Neuronal stem cell (in vitro differentiated cells): ENCODE measurements at regions not wholly inside any gene's neighbourhood (a gene's known extent, or its start where the extent isn't known, plus 50 kb on each side); places are given as distances from the start of the nearest gene placed in this dataset.
"Not testable (repeated sequence)": the region's sequence is repeated elsewhere in the genome, so short reads cannot be mapped to it uniquely, and the experiment has no call there.

Source experiments
- DNase-seq: peaks from one replicate; pipeline ENCODE4 v3.0.0-alpha.2; 2013; ENCODE audit warnings: low spot score
- H2AFZ ChIP-seq: one replicate; pipeline ENCODE4 v1.6.1; 2013; ENCODE audit warnings: mild to moderate bottlenecking, low read length, inconsistent platforms
- H2AK5ac ChIP-seq: 2 replicates; pipeline ENCODE4 v1.6.1; 2013; ENCODE audit warnings: low read depth, mild to moderate bottlenecking, inconsistent platforms, low read length, moderate library complexity, mixed read lengths
- H2BK120ac ChIP-seq: 2 replicates; pipeline ENCODE4 v1.6.1; 2013; ENCODE audit warnings: low read depth, mild to moderate bottlenecking, inconsistent platforms, low read length, moderate library complexity, mixed read lengths
- H2BK12ac ChIP-seq: one replicate; pipeline ENCODE4 v1.6.1; 2013; ENCODE audit warnings: low read length, inconsistent platforms
- H2BK15ac ChIP-seq: 2 replicates; pipeline ENCODE4 v1.6.1; 2013; ENCODE audit warnings: mild to moderate bottlenecking, low read length, inconsistent platforms, mixed read lengths
- H2BK5ac ChIP-seq: one replicate; pipeline ENCODE4 v1.6.1; 2013; ENCODE audit warnings: inconsistent platforms, mild to moderate bottlenecking, low read length, moderate library complexity
- H3K14ac ChIP-seq: one replicate; pipeline ENCODE4 v1.6.1; 2013; ENCODE audit warnings: low read length, inconsistent platforms
- H3K18ac ChIP-seq: 2 replicates; pipeline ENCODE4 v1.6.1; 2013; ENCODE audit warnings: low read length, inconsistent platforms
- H3K23ac ChIP-seq: 2 replicates; pipeline ENCODE4 v1.6.1; 2013; ENCODE audit warnings: low read depth, mild to moderate bottlenecking, mixed read lengths, low read length, inconsistent platforms; ENCODE audit not compliant: poor library complexity
- H3K27ac ChIP-seq: replicated peaks from 3 replicates; pipeline ENCODE4 v1.5.1; 2013; ENCODE audit warnings: low read length, inconsistent platforms
- H3K27me3 ChIP-seq, 3 experiments: 2 replicates each; pipeline ENCODE4 v1.6.1; 2013; ENCODE audit warnings: low read length in 3 of 3, mild to moderate bottlenecking in 2 of 3, inconsistent platforms in 1 of 3, low read depth in 1 of 3, mixed read lengths in 1 of 3, moderate library complexity in 1 of 3; ENCODE audit not compliant: control insufficient read depth in 3 of 3, insufficient read depth in 3 of 3
- H3K36me3 ChIP-seq, 2 donors: replicated peaks in 1 of 2; 2 replicates each; pipeline ENCODE4 v1.6.1; 2013; ENCODE audit warnings: low read length in 2 of 2; ENCODE audit not compliant: control insufficient read depth in 2 of 2, insufficient read depth in 2 of 2
- H3K4ac ChIP-seq: 2 replicates; pipeline ENCODE4 v1.6.1; 2013; ENCODE audit warnings: inconsistent platforms, mild to moderate bottlenecking, low read length, moderate library complexity
- H3K4me1 ChIP-seq, 2 donors: 1 replicate in 1 of 2; 2 replicates in 1 of 2; pipeline ENCODE4 v1.6.1; 2013; ENCODE audit warnings: low read length in 2 of 2, low read depth in 1 of 2; ENCODE audit not compliant: control insufficient read depth in 2 of 2, insufficient read depth in 1 of 2
- H3K4me2 ChIP-seq: one replicate; pipeline ENCODE4 v1.6.1; 2013; ENCODE audit warnings: mild to moderate bottlenecking, low read length, inconsistent platforms; ENCODE audit not compliant: insufficient read depth, poor library complexity, severe bottlenecking
- H3K4me3 ChIP-seq, 2 donors: 2 replicates each; pipeline ENCODE4 v1.5.1; 2013; ENCODE audit warnings: low read length in 2 of 2, mild to moderate bottlenecking in 2 of 2, inconsistent platforms in 1 of 2, moderate library complexity in 1 of 2
- H3K79me1 ChIP-seq: one replicate; pipeline ENCODE4 v1.6.1; 2013; ENCODE audit warnings: low read depth, mild to moderate bottlenecking, inconsistent platforms, low read length, moderate library complexity
- H3K9ac ChIP-seq: one replicate; pipeline ENCODE4 v1.6.1; 2013; ENCODE audit warnings: mild to moderate bottlenecking, low read depth, low read length, inconsistent platforms; ENCODE audit not compliant: poor library complexity
- H3K9me3 ChIP-seq, 2 donors: replicated peaks in 1 of 2; 2 replicates each; pipeline versions ENCODE3 to v1.6.1; 2013; ENCODE audit warnings: low read length in 2 of 2, mild to moderate bottlenecking in 2 of 2, inconsistent platforms in 1 of 2, low read depth in 1 of 2, mixed read lengths in 1 of 2, moderate library complexity in 1 of 2; ENCODE audit not compliant: control insufficient read depth in 2 of 2, insufficient read depth in 1 of 2
- H4K8ac ChIP-seq: one replicate; pipeline ENCODE4 v1.6.1; 2013; ENCODE audit warnings: low read depth, mild to moderate bottlenecking, inconsistent platforms, low read length, moderate library complexity
- H4K91ac ChIP-seq: one replicate; pipeline ENCODE4 v1.6.1; 2013; ENCODE audit warnings: low read length, low read depth, mild to moderate bottlenecking, inconsistent platforms; ENCODE audit not compliant: poor library complexity
- WGBS, 2 donors: extraction: QIAGEN DNeasy Blood & Tissue Kit; methylation state at CpG; one replicate each; pipeline ENCODE4 v1.1.7; 2013; ENCODE audit warnings: missing lambda C conversion rate in 2 of 2, mixed read lengths in 1 of 2; ENCODE audit not compliant: insufficient read length in 2 of 2, insufficient replicate concordance in 1 of 2; ENCODE audit errors: extremely low coverage in 2 of 2; 5-methylcytosine and 5-hydroxymethylcytosine counted together

- H3K4ac ChIP-seq, H2BK120ac ChIP-seq, H3K4me2 ChIP-seq, H4K91ac ChIP-seq, H3K36me3 ChIP-seq, H3K4me3 ChIP-seq, H3K27ac ChIP-seq, H3K27me3 ChIP-seq, H3K9me3 ChIP-seq, H3K18ac ChIP-seq, H3K4me1 ChIP-seq, H2BK5ac ChIP-seq, H3K23ac ChIP-seq, H3K9ac ChIP-seq, H4K8ac ChIP-seq, DNase-seq, H3K14ac ChIP-seq, H2AFZ ChIP-seq, H2BK15ac ChIP-seq, H2BK12ac ChIP-seq, H3K79me1 ChIP-seq, H2AK5ac ChIP-seq: not testable (repeated sequence)
- WGBS, 2 donors = no CpG with 5 or more reads among the region's 13 CpGs
Observed at GRCh38 chr13:111764996-111765395, 302.0 kb upstream of the SOX1 start.

GRCh38 chr13:111775718-111776117 is 291.2 kb upstream of the SOX1 start:
- not testable (repeated sequence) for H4K91ac ChIP-seq, H3K27me3 ChIP-seq, H3K27ac ChIP-seq, H4K8ac ChIP-seq, H3K9me3 ChIP-seq, H2BK15ac ChIP-seq, H3K18ac ChIP-seq, H2AFZ ChIP-seq, H3K4ac ChIP-seq, H3K4me2 ChIP-seq, H3K9ac ChIP-seq, H3K23ac ChIP-seq, H3K79me1 ChIP-seq, H2BK12ac ChIP-seq, H3K4me3 ChIP-seq, H3K14ac ChIP-seq, H2AK5ac ChIP-seq, H3K4me1 ChIP-seq, DNase-seq, H2BK120ac ChIP-seq, H3K36me3 ChIP-seq, H2BK5ac ChIP-seq
- WGBS, 2 donors = no CpG with 5 or more reads among the region's 3 CpGs

- not testable (repeated sequence) for H2BK5ac ChIP-seq, H4K8ac ChIP-seq, H3K36me3 ChIP-seq, H2AK5ac ChIP-seq, H3K9ac ChIP-seq, H3K4ac ChIP-seq, H3K79me1 ChIP-seq, H3K4me2 ChIP-seq, H2BK15ac ChIP-seq, H2AFZ ChIP-seq, H3K23ac ChIP-seq, DNase-seq, H4K91ac ChIP-seq, H3K9me3 ChIP-seq, H3K14ac ChIP-seq, H3K27me3 ChIP-seq, H3K4me3 ChIP-seq, H3K4me1 ChIP-seq, H3K27ac ChIP-seq, H3K18ac ChIP-seq, H2BK120ac ChIP-seq, H2BK12ac ChIP-seq
- no CpG with 5 or more reads among the region's 2 CpGs for WGBS, 2 donors
Observed at GRCh38 chr13:111777351-111777750, 289.6 kb upstream of the SOX1 start.

GRCh38 chr13:111781395-111781794 is 285.6 kb upstream of the SOX1 start:
- not testable (repeated sequence) for H3K18ac ChIP-seq, H4K91ac ChIP-seq, H3K27ac ChIP-seq, H2BK5ac ChIP-seq, H3K27me3 ChIP-seq, H2AFZ ChIP-seq, H3K36me3 ChIP-seq, DNase-seq, H2BK15ac ChIP-seq, H3K4me3 ChIP-seq, H3K9me3 ChIP-seq, H3K14ac ChIP-seq, H3K4me2 ChIP-seq, H3K9ac ChIP-seq, H3K23ac ChIP-seq, H3K4ac ChIP-seq, H2AK5ac ChIP-seq, H4K8ac ChIP-seq, H3K79me1 ChIP-seq, H3K4me1 ChIP-seq, H2BK12ac ChIP-seq, H2BK120ac ChIP-seq
- no CpG with 5 or more reads among the region's 12 CpGs for WGBS, 2 donors
